Esophagus squamous epithelium (tissue), 4 donors: ENCODE measurements at regions not wholly inside any gene's neighbourhood (a gene's known extent, or its start where the extent isn't known, plus 50 kb on each side); places are given as distances from the start of the nearest gene placed in this dataset.

Source experiments
- CTCF ChIP-seq, 6 experiments: fragments of 450-650 bp in 4 of 6; fragments of 200-600 bp in 2 of 6; sonication (generic) in 2 of 6; IDR thresholded peaks; one replicate each; pipeline ENCODE4 v1.5.1; 2016 to 2019; ENCODE audit warnings: antibody characterized with exemption in 6 of 6, mild to moderate bottlenecking in 4 of 6, moderate library complexity in 4 of 6
- POLR2A ChIP-seq, 4 donors: fragments of 450-650 bp; IDR thresholded peaks; one replicate each; pipeline ENCODE4 v1.6.1; 2017; ENCODE audit warnings: antibody characterized with exemption in 4 of 4, mild to moderate bottlenecking in 4 of 4, moderate library complexity in 3 of 4

DNA sequence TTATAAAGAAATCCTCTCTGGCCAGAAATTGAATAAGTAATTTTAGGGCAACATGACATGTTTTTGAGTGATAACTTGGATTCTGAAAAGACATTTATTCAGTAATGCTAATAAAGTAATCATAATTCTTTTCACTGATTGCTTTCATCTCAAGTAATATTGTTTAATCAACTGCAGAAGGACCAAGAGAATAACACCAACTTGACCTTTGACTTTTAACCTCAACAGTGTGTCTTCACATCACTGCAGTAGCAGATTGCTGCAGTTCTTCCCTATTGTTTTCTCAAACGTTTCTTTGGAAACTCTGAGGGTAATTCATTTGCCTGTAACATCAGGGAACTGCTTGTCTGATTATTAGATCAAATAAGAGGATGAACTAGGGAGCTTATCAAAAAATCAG is 104.9 kb upstream of the UPP2 start:
- TF ChIP-seq CTCF (IDR thresholded peaks at IDR 0.05): no peak
- TF ChIP-seq POLR2A (IDR thresholded peaks at IDR 0.05): no peak
